HCT116 (cell line): ENCODE measurements at regions not wholly inside any gene's neighbourhood (a gene's known extent, or its start where the extent isn't known, plus 50 kb on each side); places are given as distances from the start of the nearest gene placed in this dataset.

Experiments
- ATAC-seq: fragments of 200-7000 bp; cut with Tn5 transposase; 2 replicates; pipeline ENCODE4 v1.9.1; 2020; ENCODE audit warnings: mild to moderate bottlenecking, moderate library complexity
- BruUV-seq: library from RNA; stranded (reverse); fragments of 400-500 nt; replicated peaks from 2 replicates; lab custom pipeline; 2021; lab: Mats Ljungman, UMichigan
- CTCF ChIA-PET: fragments of 300-600 bp; sonication (Branson Sonifier 250); formaldehyde crosslinking; loops from one replicate; lab custom pipeline; 2021; ENCODE audit warnings: antibody characterized with exemption; lab: Charles Lee
- POLR2A ChIA-PET: fragments of 300-600, 350-600 bp; sonication (Branson Sonifier 250); formaldehyde crosslinking; loops from one replicate; lab custom pipeline; 2021; ENCODE audit warnings: antibody characterized with exemption; lab: Charles Lee
- RAD21 ChIA-PET, 2 experiments: fragments of 300-600 bp; sonication (Branson Sonifier 250); formaldehyde crosslinking; loops; one replicate each; lab custom pipeline; 2023; ENCODE audit warnings: low total read pairs in 2 of 2; ENCODE audit not compliant: uncharacterized antibody in 2 of 2, unreplicated experiment in 2 of 2, low non-redundant PET in 1 of 2; lab: Charles Lee
- DNase-seq: peaks from one replicate; pipeline ENCODE4 v3.0.0-alpha.2; 2010; ENCODE audit warnings: low read depth, low spot score
- H2AFZ ChIP-seq: fragments of 200-600 bp; shearing (Covaris generic), sonication (generic); 2 replicates; pipeline ENCODE4 v1.6.1; 2017; ENCODE audit warnings: low read depth, mixed run types, mixed read lengths, antibody characterized with exemption, low read length; ENCODE audit not compliant: poor library complexity, severe bottlenecking
- H3K27ac ChIP-seq: 2 replicates; pipeline ENCODE4 v1.5.1; 2012; ENCODE audit warnings: low read depth, low read length
- H3K27me3 ChIP-seq: fragments of 200-600 bp; sonication (generic); 2 replicates; pipeline ENCODE4 v1.6.1; 2016; ENCODE audit warnings: mixed run types, low read length, mixed read lengths; ENCODE audit not compliant: insufficient read depth
- H3K36me3 ChIP-seq, 2 experiments: fragments of 200-500 bp in 1 of 2; fragments of 200-600 bp in 1 of 2; sonication (Bioruptor generic) in 1 of 2; sonication (generic) in 1 of 2; 2 replicates each; pipeline versions ENCODE4 v1.5.1 to v1.6.1; 2014 to 2016; ENCODE audit warnings: low read length in 2 of 2, inconsistent platforms in 1 of 2, mixed read lengths in 1 of 2, mixed run types in 1 of 2; ENCODE audit not compliant: insufficient read depth in 2 of 2, control insufficient read depth in 1 of 2
- H3K4me1 ChIP-seq, 2 experiments: fragments of 200-600 bp in 1 of 2; sonication (generic) in 1 of 2; 2 replicates each; pipeline versions ENCODE4 v1.5.1 to v1.6.1; 2012 to 2017; ENCODE audit warnings: low read length in 2 of 2, inconsistent platforms in 1 of 2, mild to moderate bottlenecking in 1 of 2, mixed read lengths in 1 of 2, mixed run types in 1 of 2, moderate library complexity in 1 of 2; ENCODE audit not compliant: insufficient read depth in 2 of 2, control insufficient read depth in 1 of 2
- H3K4me2 ChIP-seq: fragments of 200-600 bp; sonication (generic); 2 replicates; pipeline ENCODE4 v1.6.1; 2017; ENCODE audit warnings: mixed run types, low read length, mixed read lengths
- H3K4me3 ChIP-seq, 2 experiments: fragments of 200-600 bp in 1 of 2; sonication (generic) in 1 of 2; replicated peaks in 1 of 2; 2 replicates each; pipeline ENCODE4 v1.5.1; 2011 to 2016; ENCODE audit warnings: low read length in 2 of 2, control low read depth in 1 of 2, low read depth in 1 of 2, mild to moderate bottlenecking in 1 of 2, mixed read lengths in 1 of 2, mixed run types in 1 of 2
- H3K79me2 ChIP-seq: fragments of 200-600 bp; sonication (generic); 2 replicates; pipeline ENCODE4 v1.6.1; 2017; ENCODE audit warnings: mild to moderate bottlenecking, mixed run types, low read length, moderate library complexity, mixed read lengths; ENCODE audit not compliant: insufficient read depth
- H3K9ac ChIP-seq: fragments of 200-600 bp; sonication (generic); 2 replicates; pipeline ENCODE4 v1.6.1; 2016; ENCODE audit warnings: low read length, mixed read lengths
- H3K9me2 ChIP-seq: fragments of 200-600 bp; sonication (generic), shearing (Covaris generic); 2 replicates; pipeline ENCODE4 v1.6.1; 2017; ENCODE audit warnings: mixed run types, mild to moderate bottlenecking, moderate library complexity; ENCODE audit not compliant: insufficient read depth
- H3K9me3 ChIP-seq, 2 experiments: fragments of 200-500 bp in 1 of 2; fragments of 200-600 bp in 1 of 2; sonication (Bioruptor generic) in 1 of 2; sonication (generic) in 1 of 2; 2 replicates each; pipeline ENCODE4 v1.6.1; 2014 to 2017; ENCODE audit warnings: low read length in 2 of 2, mixed read lengths in 2 of 2, inconsistent platforms in 1 of 2, low read depth in 1 of 2, mild to moderate bottlenecking in 1 of 2, mixed run types in 1 of 2, moderate library complexity in 1 of 2; ENCODE audit not compliant: control insufficient read depth in 1 of 2, insufficient read depth in 1 of 2
- H4K20me1 ChIP-seq: fragments of 200-600 bp; sonication (generic), shearing (Covaris generic); 2 replicates; pipeline ENCODE4 v1.6.1; 2017; ENCODE audit warnings: mixed run types, mild to moderate bottlenecking, moderate library complexity; ENCODE audit not compliant: insufficient read depth
- ATF3 ChIP-seq: IDR thresholded peaks from 2 replicates; pipeline ENCODE4 v1.6.1; 2012
- CEBPB ChIP-seq: IDR thresholded peaks from 2 replicates; pipeline ENCODE4 v1.6.1; 2012; ENCODE audit warnings: low read depth
- CTCF ChIP-seq, 3 experiments: fragments of 200-600 bp in 1 of 3; sonication (generic) in 1 of 3; IDR thresholded peaks in 2 of 3; conservative IDR thresholded peaks in 1 of 3; 2 replicates each; pipeline ENCODE4 v1.5.1; 2012 to 2017; ENCODE audit warnings: low read depth in 2 of 3, low read length in 2 of 3, antibody characterized with exemption in 1 of 3, borderline replicate concordance in 1 of 3, control low read depth in 1 of 3, mild to moderate bottlenecking in 1 of 3, mixed read lengths in 1 of 3, mixed run types in 1 of 3, moderate library complexity in 1 of 3; ENCODE audit not compliant: insufficient read depth in 1 of 3
- EZH2 ChIP-seq: fragments of 200-600 bp; sonication (generic); IDR thresholded peaks from 2 replicates; pipeline ENCODE4 v1.6.1; 2017; ENCODE audit warnings: antibody characterized with exemption, mixed run types
- EZH2phosphoT487 ChIP-seq: fragments of 200-600 bp; IDR thresholded peaks from 2 replicates; pipeline ENCODE4 v1.6.1; 2018; ENCODE audit warnings: antibody characterized with exemption, borderline replicate concordance
- FOSL1 ChIP-seq: IDR thresholded peaks from 2 replicates; pipeline ENCODE4 v1.6.1; 2012; ENCODE audit warnings: low read depth
- JUND ChIP-seq: IDR thresholded peaks from 2 replicates; pipeline ENCODE4 v1.6.1; 2012
- MAX ChIP-seq: IDR thresholded peaks from 2 replicates; pipeline ENCODE4 v1.6.1; 2012
- POLR2AphosphoS5 ChIP-seq: IDR thresholded peaks from 2 replicates; pipeline ENCODE4 v1.6.1; 2011; ENCODE audit warnings: mild to moderate bottlenecking, low read depth, low read length, moderate library complexity
- REST ChIP-seq: IDR thresholded peaks from 2 replicates; pipeline ENCODE4 v1.6.1; 2012; ENCODE audit warnings: low read depth
- SIN3A ChIP-seq: IDR thresholded peaks from 2 replicates; pipeline ENCODE4 v1.6.1; 2012; ENCODE audit warnings: low read depth
- SRF ChIP-seq: IDR thresholded peaks from 2 replicates; pipeline ENCODE4 v1.6.1; 2012; ENCODE audit warnings: low read depth
- TCF7L2 ChIP-seq: IDR thresholded peaks from 2 replicates; pipeline ENCODE4 v1.7.0; 2011; ENCODE audit warnings: borderline replicate concordance, inconsistent platforms; ENCODE audit not compliant: insufficient read depth, insufficient read length; ENCODE audit errors: extremely low read depth
- YY1 ChIP-seq: IDR thresholded peaks from 2 replicates; pipeline ENCODE4 v1.6.1; 2011; ENCODE audit warnings: low read length, low read depth, moderate library complexity, mild to moderate bottlenecking; ENCODE audit not compliant: insufficient replicate concordance; ENCODE audit errors: extremely low read depth
- ZFX ChIP-seq: fragments of 450-650 bp; IDR thresholded peaks from 2 replicates; pipeline ENCODE4 v1.6.1; 2017
- ZNF274 ChIP-seq: fragments of 200-500 bp; sonication (Bioruptor generic); IDR thresholded peaks from 2 replicates; pipeline ENCODE4 v1.6.1; 2014; ENCODE audit warnings: mild to moderate bottlenecking, low read depth, low read length, inconsistent platforms
- intact Hi-C: fragments of 100-400 bp; cut with micrococcal nuclease; formaldehyde crosslinking; loops from 2 replicates; pipeline ENCODE4 v1.10.0; 2022

GRCh38 chr1:98457248-98457647 is 204.3 kb upstream of the SNX7 start:
- intact Hi-C loops = no loop called here

More at GRCh38 chr1:98457248-98457647, 204.3 kb upstream of the SNX7 start:
- Histone ChIP-seq H4K20me1 (no peaks in the 10 kb centered on the region), H3K27me3 (no peaks in the 10 kb centered on the region), H2AFZ (no peak overlapping the region), H3K79me2 (no peaks in the 10 kb centered on the region), H3K9me2 (no peaks in the 10 kb centered on the region), H3K4me3 (no peak overlapping the region), H3K4me2 (no peak overlapping the region), H3K4me1 (no peaks in the 10 kb centered on the region), H3K9ac (no peak overlapping the region), H3K27ac (no peak overlapping the region), H3K9me3 (no peaks in the 10 kb centered on the region), H3K36me3 (no peaks in the 10 kb centered on the region)
- RAD21 ChIA-PET = no interaction called here
- DNase-seq = no peak
- CTCF ChIA-PET = interaction anchor here (1.2 kb wide), 1 partner anchor 11 kb away, joined by 4 read pairs; no protein-coding TSS in a partner anchor
- no peak for TF ChIP-seq EZH2
- TF ChIP-seq YY1 = no peak
- no peak for TF ChIP-seq ZFX
- TF ChIP-seq MAX = no peak
- no peak for TF ChIP-seq EZH2phosphoT487
- no peak for TF ChIP-seq CEBPB
- no peak for TF ChIP-seq FOSL1
- TF ChIP-seq SIN3A = no peak
- TF ChIP-seq ZNF274 = no peak
- no peak for TF ChIP-seq POLR2AphosphoS5
- no peak for TF ChIP-seq SRF
- no peak for TF ChIP-seq CTCF (IDR thresholded peaks at IDR 0.05 in 2 of 3, conservative IDR thresholded peaks at IDR 0.05 in 1 of 3; ENCODE audit: borderline replicate concordance in 1 of 3, insufficient read depth in 1 of 3, low read depth in 2 of 3, low read length in 2 of 3)
- no peak for TF ChIP-seq REST
- no peak for TF ChIP-seq ATF3
- TF ChIP-seq TCF7L2 = no peak
- no peak for TF ChIP-seq JUND
- POLR2A ChIA-PET = no interaction called here
- no peak for ATAC-seq
- BruUV-seq = no TSS peak
